Cardiac fibroblast (primary cell): ENCODE measurements at regions not wholly inside any gene's neighbourhood (a gene's known extent, or its start where the extent isn't known, plus 50 kb on each side); places are given as distances from the start of the nearest gene placed in this dataset.
"Not testable (repeated sequence)": the region's sequence is repeated elsewhere in the genome, so short reads cannot be mapped to it uniquely, and the experiment has no call there.

Experiments used
- DNase-seq, 2 donors: peaks; one replicate each; pipeline versions ENCODE4 v3.0.0 to v3.0.0-alpha.2; 2010; ENCODE audit warnings: low read depth in 2 of 2
- H3K4me3 ChIP-seq, 2 donors: replicated peaks in 1 of 2; 1 replicate in 1 of 2; 2 replicates in 1 of 2; pipeline ENCODE4 v1.5.1; 2011; ENCODE audit warnings: low read depth in 2 of 2, low read length in 2 of 2, mild to moderate bottlenecking in 2 of 2, moderate library complexity in 1 of 2
- TF ChIP-seq, protein P1 (sequence below): IDR thresholded peaks from one replicate; pipeline ENCODE4 v1.5.1; 2011; ENCODE audit warnings: low read depth, mild to moderate bottlenecking, low read length, inconsistent platforms

DNA sequence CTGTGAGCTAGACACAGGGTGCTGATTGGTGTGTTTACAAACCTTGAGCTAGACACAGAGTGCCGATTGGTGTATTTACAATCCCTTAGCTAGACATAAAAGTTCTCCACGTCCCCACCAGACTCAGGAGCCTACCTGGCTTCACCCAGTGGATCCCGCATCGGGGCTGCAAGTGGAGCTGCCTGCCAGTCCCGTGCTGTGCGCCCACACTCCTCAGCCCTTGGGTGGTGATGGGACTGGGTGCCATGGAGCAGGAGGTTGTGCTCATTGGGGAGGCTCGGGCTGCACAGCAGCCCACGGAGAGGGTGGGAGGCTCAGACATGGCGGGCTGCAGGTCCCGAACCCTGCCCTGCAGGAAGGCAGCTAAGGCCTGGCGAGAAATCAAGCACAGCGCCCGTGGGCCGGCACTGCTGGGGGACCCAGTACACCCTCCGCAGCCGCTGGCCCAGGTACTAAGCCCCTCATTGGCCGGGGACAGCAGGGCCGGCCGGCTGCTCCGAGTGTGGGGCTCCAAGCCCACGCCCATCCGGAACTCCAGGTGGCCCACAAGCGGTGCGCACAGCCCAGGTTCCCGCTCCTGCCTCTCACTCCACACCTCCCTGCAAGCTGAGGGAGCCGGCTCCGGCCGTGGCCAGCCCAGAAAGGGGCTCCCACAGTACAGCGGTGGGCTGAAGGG is 158.6 kb downstream of the SPIN4 start:
- not testable (repeated sequence) for DNase-seq

DNA sequence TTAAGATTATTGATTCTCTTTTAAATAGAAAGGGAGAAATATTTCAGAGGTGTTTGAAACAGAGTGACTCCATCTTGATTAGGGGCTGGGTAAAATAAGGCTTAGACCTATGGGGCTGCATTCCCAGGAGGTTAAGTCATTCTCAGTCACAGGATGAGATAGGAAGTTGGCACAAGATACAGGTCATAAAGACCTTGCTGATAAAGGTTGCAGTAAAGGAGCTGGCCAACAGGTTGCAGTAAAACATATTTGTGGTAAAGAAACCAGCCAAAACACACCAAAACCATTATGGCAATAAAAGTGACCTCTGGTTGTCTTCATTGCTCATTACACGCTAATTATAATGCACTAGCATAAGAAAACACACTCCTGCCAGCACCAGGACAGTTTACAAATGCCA is 165.0 kb downstream of the SPIN4 start:
- no peak overlapping the region for H3K4me3 ChIP-seq
- DNase-seq = no peak
- TF ChIP-seq, protein P1, sequence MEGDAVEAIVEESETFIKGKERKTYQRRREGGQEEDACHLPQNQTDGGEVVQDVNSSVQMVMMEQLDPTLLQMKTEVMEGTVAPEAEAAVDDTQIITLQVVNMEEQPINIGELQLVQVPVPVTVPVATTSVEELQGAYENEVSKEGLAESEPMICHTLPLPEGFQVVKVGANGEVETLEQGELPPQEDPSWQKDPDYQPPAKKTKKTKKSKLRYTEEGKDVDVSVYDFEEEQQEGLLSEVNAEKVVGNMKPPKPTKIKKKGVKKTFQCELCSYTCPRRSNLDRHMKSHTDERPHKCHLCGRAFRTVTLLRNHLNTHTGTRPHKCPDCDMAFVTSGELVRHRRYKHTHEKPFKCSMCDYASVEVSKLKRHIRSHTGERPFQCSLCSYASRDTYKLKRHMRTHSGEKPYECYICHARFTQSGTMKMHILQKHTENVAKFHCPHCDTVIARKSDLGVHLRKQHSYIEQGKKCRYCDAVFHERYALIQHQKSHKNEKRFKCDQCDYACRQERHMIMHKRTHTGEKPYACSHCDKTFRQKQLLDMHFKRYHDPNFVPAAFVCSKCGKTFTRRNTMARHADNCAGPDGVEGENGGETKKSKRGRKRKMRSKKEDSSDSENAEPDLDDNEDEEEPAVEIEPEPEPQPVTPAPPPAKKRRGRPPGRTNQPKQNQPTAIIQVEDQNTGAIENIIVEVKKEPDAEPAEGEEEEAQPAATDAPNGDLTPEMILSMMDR = no peak

More for the DNA sequence above, 158.6 kb downstream of the SPIN4 start:
- not testable (repeated sequence) for H3K4me3 ChIP-seq

DNA sequence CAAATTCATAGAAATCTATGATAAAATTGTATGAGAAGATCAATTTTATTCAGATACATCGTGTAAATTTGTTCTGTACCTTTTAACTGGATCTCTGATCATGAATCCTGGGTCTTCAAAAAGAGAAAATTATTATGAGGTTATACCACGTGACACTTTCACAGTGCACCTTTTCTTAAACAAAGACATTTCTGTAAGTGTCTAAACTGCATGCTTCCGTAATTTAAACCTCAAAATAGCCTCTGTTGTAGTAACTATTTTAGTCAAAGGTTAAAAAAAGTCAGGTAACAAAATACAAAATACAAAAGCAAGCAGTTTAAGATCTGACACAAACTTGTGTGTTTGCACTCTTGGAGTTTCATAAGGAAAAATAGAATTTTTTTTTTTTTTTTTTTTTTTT is 171.3 kb downstream of the SPIN4 start:
- not testable (repeated sequence) for H3K4me3 ChIP-seq, DNase-seq

DNA sequence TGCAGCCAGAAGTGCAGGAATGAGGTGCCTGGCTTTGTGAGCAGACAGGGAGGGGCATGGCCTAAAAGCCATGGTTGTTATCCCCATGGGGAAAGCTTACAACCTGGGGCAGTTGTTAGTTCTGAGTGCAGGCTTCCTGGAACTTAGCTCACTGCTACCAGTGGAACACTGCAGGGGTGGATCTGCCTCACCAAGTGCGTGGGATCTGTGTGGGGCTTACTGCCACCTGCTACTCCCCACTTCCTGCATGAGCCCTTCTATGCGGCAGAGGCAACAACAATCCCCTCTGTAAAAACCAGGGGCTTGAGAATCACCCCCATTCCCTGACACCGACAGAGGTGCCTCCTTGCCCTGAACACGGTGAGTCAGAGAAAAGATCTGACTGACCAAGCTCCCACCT is 174.6 kb downstream of the SPIN4 start:
- DNase-seq, H3K4me3 ChIP-seq: not testable (repeated sequence)

DNA sequence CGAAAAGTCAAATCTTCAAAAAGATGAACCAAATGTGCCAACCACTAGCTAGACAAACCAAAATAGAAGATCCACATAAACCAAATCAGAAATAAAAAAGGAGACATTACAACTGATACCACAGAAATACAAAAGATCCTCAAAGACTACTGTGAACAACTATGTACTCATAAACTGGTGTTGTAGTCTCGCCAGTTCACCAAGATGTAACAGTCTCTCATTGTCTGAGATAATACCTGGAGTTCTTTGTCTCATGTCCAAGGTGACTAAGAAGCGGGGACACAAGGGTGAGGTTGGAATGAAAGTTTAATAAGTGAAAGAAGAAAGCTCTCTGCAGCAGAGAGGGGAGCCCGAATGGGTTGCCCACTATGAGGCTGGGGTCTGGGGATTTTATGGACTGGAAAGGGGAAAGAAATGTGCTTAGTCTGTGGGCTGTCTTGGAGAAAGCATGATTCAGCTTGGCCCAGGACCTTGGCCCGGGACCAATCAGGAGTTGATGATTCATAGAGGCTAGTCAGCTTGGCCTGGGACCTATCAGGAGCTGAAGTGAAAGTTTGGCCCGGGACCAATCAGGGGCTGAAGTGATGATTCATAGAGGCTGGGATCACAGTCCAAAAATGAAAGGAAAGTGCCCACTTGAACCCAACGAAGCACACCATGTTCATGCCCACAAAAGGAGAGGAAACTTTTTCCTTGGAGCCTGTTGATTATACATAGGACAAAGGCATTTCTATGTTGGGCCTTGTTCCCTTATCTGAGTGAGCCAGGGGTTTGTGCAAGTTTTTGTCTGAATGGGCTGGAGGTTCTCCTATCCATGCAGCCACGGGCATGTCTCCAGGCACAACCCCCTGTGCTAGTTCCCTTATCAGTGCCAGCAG is 177.1 kb downstream of the SPIN4 start:
- H3K4me3 ChIP-seq = not testable (repeated sequence)

DNA sequence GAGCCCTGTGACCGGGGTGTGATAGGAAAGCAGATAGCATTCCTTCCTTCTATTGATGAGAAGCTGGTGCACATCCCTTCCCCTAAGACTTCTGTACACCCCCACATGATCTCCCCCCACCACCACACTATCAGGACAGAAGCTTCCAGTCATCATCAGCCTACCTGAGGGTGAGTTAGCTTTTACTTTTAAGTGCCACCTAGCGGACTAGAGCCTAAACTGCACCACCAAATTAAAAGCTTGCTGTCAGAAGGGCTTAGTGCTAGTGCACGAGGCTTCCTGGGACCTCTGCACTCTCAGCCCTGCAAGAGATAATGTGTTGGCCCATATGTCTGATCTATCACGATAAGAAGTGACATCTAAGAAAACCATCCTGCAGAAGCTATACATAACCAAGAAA is 181.7 kb downstream of the SPIN4 start:
- not testable (repeated sequence) for H3K4me3 ChIP-seq, DNase-seq

More for the DNA sequence above, 177.1 kb downstream of the SPIN4 start:
- DNase-seq = not testable (repeated sequence)

DNA sequence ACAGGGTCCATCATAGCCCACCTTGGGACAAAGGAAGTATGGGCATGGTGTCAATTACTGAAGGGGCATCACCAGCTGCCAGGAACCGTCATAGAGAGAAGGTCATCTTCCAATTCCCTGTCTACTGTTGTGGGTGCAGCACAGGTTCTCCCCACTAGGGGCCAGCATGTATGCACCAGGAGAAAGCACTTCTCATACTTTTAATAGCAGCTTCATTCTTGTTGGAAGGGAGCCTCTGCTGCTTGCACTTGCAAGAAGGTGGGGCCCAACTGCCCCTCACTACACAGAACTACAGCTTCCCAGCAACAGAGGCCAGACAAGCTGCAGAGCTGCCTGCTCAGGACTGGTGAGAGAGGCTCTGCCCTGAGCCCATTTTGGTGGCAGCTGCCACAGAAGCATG is 182.2 kb downstream of the SPIN4 start:
- DNase-seq, H3K4me3 ChIP-seq: not testable (repeated sequence)

DNA sequence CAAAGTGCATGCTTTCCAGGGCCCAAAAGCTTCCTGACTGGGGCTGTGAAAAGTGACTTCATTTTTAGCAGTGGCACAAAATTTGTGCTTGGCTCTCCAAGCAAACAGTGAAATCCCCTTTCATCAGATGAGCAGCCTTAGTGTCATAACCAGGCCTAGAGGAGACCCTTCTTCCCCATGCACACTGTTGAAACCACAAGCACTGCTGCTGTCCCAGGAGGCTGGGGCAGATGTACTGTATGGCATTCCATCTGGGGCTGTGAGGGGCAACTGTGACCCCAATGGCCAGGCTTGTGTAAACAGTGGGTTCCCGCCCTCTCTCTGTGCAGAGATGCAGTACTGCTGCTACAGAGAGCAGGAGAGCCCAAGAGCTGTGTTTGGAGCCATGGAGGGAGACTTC is 184.1 kb downstream of the SPIN4 start:
- not testable (repeated sequence) for DNase-seq, H3K4me3 ChIP-seq

DNA sequence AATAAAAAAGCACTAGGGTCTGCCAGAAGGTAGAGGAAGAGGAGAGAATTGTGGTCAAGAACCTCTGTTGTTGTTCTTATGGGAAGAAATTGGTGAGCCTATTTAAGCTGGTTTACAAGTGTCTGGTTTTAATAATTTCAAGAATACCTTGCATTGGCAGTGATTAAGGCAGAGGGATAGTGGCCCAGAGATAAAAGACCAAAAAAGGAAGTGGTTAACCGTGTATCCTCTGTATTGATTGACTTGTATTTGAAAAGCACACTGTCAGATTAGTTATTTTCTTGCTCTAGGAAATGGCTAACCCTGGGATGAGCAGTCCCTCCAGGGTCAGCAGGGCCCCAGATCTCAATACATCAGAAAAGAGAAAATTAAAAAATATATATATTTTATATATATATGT is 190.1 kb downstream of the SPIN4 start:
- not testable (repeated sequence) for DNase-seq, H3K4me3 ChIP-seq

DNA sequence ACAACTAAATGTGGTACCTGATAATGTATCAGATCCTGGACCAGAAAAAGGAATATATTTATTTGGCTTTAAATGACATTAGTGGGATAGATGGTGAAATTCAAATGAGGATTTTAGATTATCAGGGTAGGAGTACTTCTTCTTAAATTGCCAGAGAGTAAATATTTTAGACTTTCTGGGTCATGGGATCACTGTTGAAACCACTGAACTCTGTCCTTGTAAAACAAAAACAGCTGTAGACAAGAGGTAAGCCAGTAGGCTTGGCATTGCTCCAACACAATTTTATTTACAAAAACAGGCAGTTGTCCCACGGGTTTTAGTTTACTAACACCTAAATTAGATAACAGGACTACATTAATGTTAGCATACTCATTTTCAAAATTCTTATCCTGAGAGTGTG is 190.8 kb downstream of the SPIN4 start:
- H3K4me3 ChIP-seq, DNase-seq: not testable (repeated sequence)

DNA sequence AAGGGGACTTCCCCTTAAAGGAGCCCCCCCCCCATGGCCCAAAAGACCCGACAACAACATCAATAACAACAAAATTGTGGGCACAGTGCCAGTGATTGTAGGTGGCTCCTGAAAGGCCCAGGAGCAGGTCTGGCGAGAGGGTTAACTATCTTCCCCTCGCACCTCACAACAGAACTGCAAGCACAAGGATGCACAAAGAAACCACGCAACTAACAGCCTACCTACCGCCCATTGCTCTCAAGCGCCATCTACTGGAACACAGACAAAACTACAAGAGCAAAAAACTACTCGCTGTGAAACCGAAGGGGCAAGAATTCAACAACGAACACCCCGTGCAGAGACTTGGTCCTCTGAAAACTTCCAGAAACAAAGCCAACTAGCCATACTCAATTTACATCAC is 205.6 kb downstream of the SPIN4 start:
- not testable (repeated sequence) for H3K4me3 ChIP-seq, DNase-seq

DNA sequence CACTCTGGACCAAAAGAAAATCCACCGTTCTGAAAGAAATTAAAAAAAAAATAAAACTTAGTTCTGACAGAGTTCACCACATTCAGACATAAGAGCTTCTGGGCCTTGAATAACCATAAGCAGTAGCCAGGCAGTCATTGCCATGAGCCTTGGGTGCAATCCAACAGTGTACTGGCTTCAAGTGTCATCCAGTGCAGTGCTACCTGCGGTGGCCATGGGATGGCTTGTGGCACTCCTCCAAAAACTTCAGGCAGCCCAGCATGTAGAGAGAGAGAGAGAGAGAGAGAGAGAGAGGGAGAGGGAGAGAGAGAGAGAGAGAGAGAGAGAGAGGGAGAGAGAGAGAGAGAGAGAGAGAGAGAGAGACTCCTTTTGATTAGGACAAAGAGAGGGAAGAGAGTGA is 208.5 kb downstream of the SPIN4 start:
- H3K4me3 ChIP-seq, DNase-seq: not testable (repeated sequence)

DNA sequence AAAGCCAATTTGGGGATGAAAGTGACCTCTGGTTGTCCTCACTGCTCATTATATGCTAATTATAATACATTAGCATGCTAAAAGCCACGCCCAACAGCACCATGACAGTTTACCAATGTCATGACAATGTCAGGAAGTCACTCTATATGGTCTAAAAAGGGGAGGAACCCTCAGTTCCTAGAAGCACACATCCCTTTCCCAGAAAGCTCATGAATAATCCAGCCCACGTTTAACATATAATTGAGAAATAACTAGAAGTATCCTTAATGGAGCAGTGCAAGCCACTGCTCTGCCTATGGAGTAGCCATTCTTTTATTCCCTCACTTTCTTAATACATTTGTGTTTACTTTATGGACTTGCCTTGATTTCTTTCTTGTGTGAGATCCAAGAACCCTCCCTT is 215.3 kb downstream of the SPIN4 start:
- not testable (repeated sequence) for DNase-seq, H3K4me3 ChIP-seq
